Smooth muscle cell (in vitro differentiated cells): ENCODE measurements at regions not wholly inside any gene's neighbourhood (a gene's known extent, or its start where the extent isn't known, plus 50 kb on each side); places are given as distances from the start of the nearest gene placed in this dataset.

ENCODE experiments used
- DNase-seq: peaks from one replicate; lab custom pipeline; 2025; ENCODE audit not compliant: unreplicated experiment; lab: John Stamatoyannopoulos, UW
- H2AFZ ChIP-seq: fragments of 200-600 bp; sonication (generic); 2 replicates; pipeline ENCODE4 v1.6.0; 2016; ENCODE audit warnings: antibody characterized with exemption, low read depth, mild to moderate bottlenecking
- H3F3A ChIP-seq: fragments of 200-600 bp; sonication (generic); 2 replicates; pipeline ENCODE4 v1.6.0; 2017; ENCODE audit warnings: antibody characterized with exemption, low read depth
- H3K27ac ChIP-seq: fragments of 200-600 bp; sonication (generic); 2 replicates; pipeline ENCODE4 v1.5.1; 2016; ENCODE audit warnings: low read depth, mild to moderate bottlenecking
- H3K27me3 ChIP-seq: fragments of 200-600 bp; sonication (generic); 2 replicates; pipeline ENCODE4 v1.6.1; 2016; ENCODE audit warnings: low read depth, mild to moderate bottlenecking
- H3K36me3 ChIP-seq: fragments of 200-600 bp; sonication (generic); 2 replicates; pipeline ENCODE4 v1.5.1; 2016; ENCODE audit warnings: low read depth
- H3K4me1 ChIP-seq: fragments of 200-600 bp; sonication (generic); 2 replicates; pipeline ENCODE4 v1.5.1; 2016; ENCODE audit warnings: low read depth
- H3K4me2 ChIP-seq: fragments of 200-600 bp; sonication (generic); 2 replicates; pipeline ENCODE4 v1.6.0; 2016; ENCODE audit warnings: mild to moderate bottlenecking
- H3K4me3 ChIP-seq: fragments of 200-600 bp; sonication (generic); 2 replicates; pipeline ENCODE4 v1.5.1; 2016; ENCODE audit warnings: mild to moderate bottlenecking
- H3K79me2 ChIP-seq: fragments of 200-600 bp; sonication (generic); 2 replicates; pipeline ENCODE4 v1.6.0; 2016; ENCODE audit warnings: low read depth, mild to moderate bottlenecking
- H3K9ac ChIP-seq: fragments of 200-600 bp; sonication (generic); 2 replicates; pipeline ENCODE4 v1.6.0; 2016; ENCODE audit warnings: low read depth
- H3K9me3 ChIP-seq: fragments of 200-600 bp; sonication (generic); replicated peaks from 2 replicates; pipeline ENCODE4 v1.5.1; 2016; ENCODE audit warnings: low read depth
- H4K20me1 ChIP-seq: fragments of 200-600 bp; sonication (generic); 2 replicates; pipeline ENCODE4 v1.6.0; 2016; ENCODE audit warnings: low read depth
- WGBS: methylation state at CpG from one replicate; pipeline ENCODE4 v1.1.7; 2016; ENCODE audit warnings: low lambda C conversion rate; 5-methylcytosine and 5-hydroxymethylcytosine counted together
- TF ChIP-seq, protein P1 (sequence below): fragments of 200-600 bp; sonication (generic); IDR thresholded peaks from 2 replicates; pipeline ENCODE4 v1.5.1; 2017; ENCODE audit warnings: borderline replicate concordance, mild to moderate bottlenecking, antibody characterized with exemption; ENCODE audit not compliant: insufficient read depth, poor library complexity, severe bottlenecking

DNA sequence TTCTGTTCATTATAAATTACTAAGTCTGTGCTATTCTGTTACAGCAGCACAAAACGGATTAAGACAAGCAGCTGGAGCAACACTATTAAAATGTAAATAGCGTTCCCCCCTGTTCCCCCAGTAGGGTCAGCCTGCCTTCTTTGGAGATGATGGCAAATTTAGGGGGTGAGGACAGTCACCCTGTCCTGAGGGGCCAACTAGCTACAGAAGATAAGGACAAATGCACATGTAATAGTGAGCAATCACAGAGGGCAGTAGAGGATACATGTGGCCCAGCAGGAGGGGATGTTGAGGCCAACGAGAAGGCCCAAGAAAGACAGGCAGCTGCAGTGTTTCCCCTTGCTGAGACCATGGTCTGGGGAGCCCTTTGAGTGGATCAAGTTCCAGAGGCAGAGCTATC lies 266.7 kb upstream of the CDYL start:
- Histone ChIP-seq H3K9ac (no peak overlapping the region), H3K79me2 (no peaks in the 10 kb centered on the region), H4K20me1 (no peaks in the 10 kb centered on the region), H3F3A (no peaks in the 10 kb centered on the region), H3K4me2 (no peak overlapping the region), H3K36me3 (no peaks in the 10 kb centered on the region), H3K27ac (no peak overlapping the region), H3K27me3 (no peaks in the 10 kb centered on the region), H3K4me3 (no peak overlapping the region), H2AFZ (no peak overlapping the region), H3K4me1 (no peaks in the 10 kb centered on the region), H3K9me3 (no peaks in the 10 kb centered on the region)
- TF ChIP-seq, protein P1, sequence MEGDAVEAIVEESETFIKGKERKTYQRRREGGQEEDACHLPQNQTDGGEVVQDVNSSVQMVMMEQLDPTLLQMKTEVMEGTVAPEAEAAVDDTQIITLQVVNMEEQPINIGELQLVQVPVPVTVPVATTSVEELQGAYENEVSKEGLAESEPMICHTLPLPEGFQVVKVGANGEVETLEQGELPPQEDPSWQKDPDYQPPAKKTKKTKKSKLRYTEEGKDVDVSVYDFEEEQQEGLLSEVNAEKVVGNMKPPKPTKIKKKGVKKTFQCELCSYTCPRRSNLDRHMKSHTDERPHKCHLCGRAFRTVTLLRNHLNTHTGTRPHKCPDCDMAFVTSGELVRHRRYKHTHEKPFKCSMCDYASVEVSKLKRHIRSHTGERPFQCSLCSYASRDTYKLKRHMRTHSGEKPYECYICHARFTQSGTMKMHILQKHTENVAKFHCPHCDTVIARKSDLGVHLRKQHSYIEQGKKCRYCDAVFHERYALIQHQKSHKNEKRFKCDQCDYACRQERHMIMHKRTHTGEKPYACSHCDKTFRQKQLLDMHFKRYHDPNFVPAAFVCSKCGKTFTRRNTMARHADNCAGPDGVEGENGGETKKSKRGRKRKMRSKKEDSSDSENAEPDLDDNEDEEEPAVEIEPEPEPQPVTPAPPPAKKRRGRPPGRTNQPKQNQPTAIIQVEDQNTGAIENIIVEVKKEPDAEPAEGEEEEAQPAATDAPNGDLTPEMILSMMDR = no peak
- 96% methylated on average over 3 of the region's 3 CpGs for WGBS
- DNase-seq = no peak

DNA sequence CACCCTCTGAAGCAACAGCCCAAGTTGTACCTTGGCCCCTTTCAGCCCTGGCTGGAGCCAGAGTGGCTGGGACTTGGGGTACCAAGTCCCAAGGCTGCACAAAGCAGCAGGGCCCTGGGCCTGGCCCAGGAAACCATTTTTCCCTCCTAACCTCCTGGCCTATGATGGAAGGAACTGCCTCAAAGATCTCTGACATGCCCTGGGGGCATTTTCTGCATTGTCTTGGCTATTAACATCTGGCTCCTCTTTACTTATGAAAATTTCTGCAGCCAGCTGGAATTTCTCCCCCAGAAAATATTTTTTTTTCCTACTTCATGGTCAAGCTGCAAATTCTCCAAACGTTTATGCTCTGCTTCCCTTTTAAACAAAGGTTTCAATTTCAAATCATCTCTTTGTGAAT lies 269.4 kb upstream of the CDYL start:
- no peaks in the 10 kb centered on the region for H3K9me3 ChIP-seq
- H3K4me1 ChIP-seq = no peaks in the 10 kb centered on the region
- H3K4me3 ChIP-seq = no peak overlapping the region
- H3K9ac ChIP-seq = no peak overlapping the region
- DNase-seq = no peak
- H2AFZ ChIP-seq = no peak overlapping the region
- H3K4me2 ChIP-seq = no peak overlapping the region
- H3F3A ChIP-seq = no peaks in the 10 kb centered on the region
- WGBS = 71% methylated on average over 1 of the region's 1 CpG
- no peaks in the 10 kb centered on the region for H3K36me3 ChIP-seq
- TF ChIP-seq, protein P1 = no peak
- H3K27me3 ChIP-seq = no peaks in the 10 kb centered on the region
- no peak overlapping the region for H3K27ac ChIP-seq
- no peaks in the 10 kb centered on the region for H4K20me1 ChIP-seq
- H3K79me2 ChIP-seq = no peaks in the 10 kb centered on the region

DNA sequence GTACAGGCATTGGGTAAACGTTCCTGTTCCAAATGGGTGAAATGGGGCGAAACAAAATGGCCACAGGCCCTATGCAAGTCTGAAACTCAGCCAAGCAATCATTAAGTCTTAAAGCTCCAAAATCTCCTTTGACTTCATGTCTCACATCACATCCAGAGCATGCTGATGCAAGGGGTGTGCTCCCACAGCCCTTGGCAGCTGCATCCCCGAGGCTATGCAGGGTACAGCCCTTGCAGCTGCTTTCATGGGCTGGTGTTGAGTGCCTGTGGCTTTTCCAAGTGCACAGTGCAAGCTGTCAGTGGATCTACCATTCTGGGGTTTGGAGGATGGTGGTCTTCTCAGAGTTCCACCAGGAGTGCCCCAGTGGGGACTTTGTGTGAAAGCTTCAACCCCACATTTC lies 270.0 kb upstream of the CDYL start:
- Histone ChIP-seq H3K9ac (no peak overlapping the region), H3K4me1 (no peaks in the 10 kb centered on the region), H3F3A (no peaks in the 10 kb centered on the region), H3K79me2 (no peaks in the 10 kb centered on the region), H2AFZ (no peak overlapping the region), H3K4me2 (no peak overlapping the region), H3K27me3 (no peaks in the 10 kb centered on the region), H3K4me3 (no peak overlapping the region), H4K20me1 (no peaks in the 10 kb centered on the region), H3K9me3 (no peaks in the 10 kb centered on the region), H3K27ac (no peak overlapping the region), H3K36me3 (no peaks in the 10 kb centered on the region)
- TF ChIP-seq, protein P1 = no peak
- WGBS = 95% methylated on average over 3 of the region's 3 CpGs
- DNase-seq = no peak

DNA sequence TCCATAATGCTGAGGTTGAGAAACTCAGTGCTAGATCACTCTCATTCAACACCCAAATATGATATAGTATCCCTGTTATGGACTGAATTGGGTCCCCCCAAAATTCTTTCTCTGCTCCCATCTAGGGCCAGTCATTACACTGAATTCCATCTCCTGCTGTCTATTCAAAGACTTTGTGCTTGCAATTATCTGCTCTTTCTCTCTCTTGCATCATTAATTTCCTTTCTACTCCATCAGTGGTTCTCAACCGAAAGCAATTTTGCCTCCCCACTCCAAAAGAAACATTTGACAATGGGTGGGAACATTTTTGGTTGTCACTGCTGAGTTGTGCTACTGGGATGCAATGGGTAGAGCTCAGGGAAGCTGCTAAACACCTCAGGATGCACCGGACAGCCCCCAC lies 271.5 kb upstream of the CDYL start:
- Histone ChIP-seq H3F3A (no peaks in the 10 kb centered on the region), H3K4me3 (no peak overlapping the region), H3K4me1 (no peaks in the 10 kb centered on the region), H3K36me3 (no peaks in the 10 kb centered on the region), H3K4me2 (no peak overlapping the region), H4K20me1 (no peaks in the 10 kb centered on the region), H3K27ac (no peak overlapping the region), H3K9me3 (no peaks in the 10 kb centered on the region), H2AFZ (no peak overlapping the region), H3K27me3 (no peaks in the 10 kb centered on the region), H3K79me2 (no peaks in the 10 kb centered on the region), H3K9ac (no peak overlapping the region)
- DNase-seq = no peak
- TF ChIP-seq, protein P1 = no peak
- WGBS = 93% methylated on average over 2 of the region's 2 CpGs
